HEK293 (cell line): ENCODE measurements at regions not wholly inside any gene's neighbourhood (a gene's known extent, or its start where the extent isn't known, plus 50 kb on each side); places are given as distances from the start of the nearest gene placed in this dataset.

ENCODE experiments used
- SP2 ChIP-seq: fragments of 450-650 bp; formaldehyde crosslinking; IDR thresholded peaks from 2 replicates; pipeline ENCODE4 v1.5.1; 2016; ENCODE audit warnings: missing biosample characterization, missing genetic modification characterization
- YY1 ChIP-seq: fragments of 450-650 bp; formaldehyde crosslinking; IDR thresholded peaks from 2 replicates; pipeline ENCODE4 v1.5.1; 2018; ENCODE audit warnings: missing biosample characterization, missing genetic modification characterization
- ZBTB7A ChIP-seq: fragments of 450-650 bp; formaldehyde crosslinking; IDR thresholded peaks from 2 replicates; pipeline ENCODE4 v1.5.1; 2016; ENCODE audit warnings: low read depth, missing biosample characterization, missing genetic modification characterization
- ZNF302 ChIP-seq: fragments of 450-650 bp; formaldehyde crosslinking; IDR thresholded peaks from 2 replicates; pipeline ENCODE4 v1.5.1; 2016; ENCODE audit warnings: missing biosample characterization, missing genetic modification characterization, low read depth
- ZNF426 ChIP-seq: fragments of 450-650 bp; formaldehyde crosslinking; IDR thresholded peaks from 2 replicates; pipeline ENCODE4 v1.5.1; 2017; ENCODE audit warnings: missing biosample characterization, missing genetic modification characterization, mild to moderate bottlenecking, inconsistent platforms, moderate library complexity
- ZNF561 ChIP-seq: fragments of 450-650 bp; IDR thresholded peaks from 2 replicates; pipeline ENCODE4 v1.5.1; 2018; ENCODE audit warnings: missing biosample characterization, missing genetic modification characterization, borderline replicate concordance
- ZNF777 ChIP-seq: fragments of 450-650 bp; formaldehyde crosslinking; IDR thresholded peaks from 2 replicates; pipeline ENCODE4 v1.5.1; 2017; ENCODE audit warnings: missing biosample characterization, missing genetic modification characterization, borderline replicate concordance
- TF ChIP-seq, protein P1 (sequence below): fragments of 450-650 bp; formaldehyde crosslinking; IDR thresholded peaks from 2 replicates; pipeline ENCODE4 v1.5.1; 2016; ENCODE audit warnings: missing biosample characterization, missing genetic modification characterization
- TF ChIP-seq, protein P2 (sequence below): fragments of 450-650 bp; formaldehyde crosslinking; conservative IDR thresholded peaks from 2 replicates; pipeline ENCODE4 v1.5.1; 2016; ENCODE audit warnings: low read depth, missing biosample characterization, missing genetic modification characterization
- TF ChIP-seq, protein P3 (sequence below): fragments of 450-650 bp; formaldehyde crosslinking; IDR thresholded peaks from 2 replicates; pipeline ENCODE4 v1.5.1; 2016; ENCODE audit warnings: missing biosample characterization, missing genetic modification characterization, low read depth
- TF ChIP-seq, protein P4 (sequence below): fragments of 450-650 bp; formaldehyde crosslinking; IDR thresholded peaks from 2 replicates; pipeline ENCODE4 v1.5.1; 2016; ENCODE audit warnings: missing biosample characterization, missing genetic modification characterization
- TF ChIP-seq, protein P5 (sequence below): fragments of 450-650 bp; formaldehyde crosslinking; IDR thresholded peaks from 2 replicates; pipeline ENCODE4 v1.5.1; 2016; ENCODE audit warnings: missing biosample characterization, missing genetic modification characterization, low read depth

DNA sequence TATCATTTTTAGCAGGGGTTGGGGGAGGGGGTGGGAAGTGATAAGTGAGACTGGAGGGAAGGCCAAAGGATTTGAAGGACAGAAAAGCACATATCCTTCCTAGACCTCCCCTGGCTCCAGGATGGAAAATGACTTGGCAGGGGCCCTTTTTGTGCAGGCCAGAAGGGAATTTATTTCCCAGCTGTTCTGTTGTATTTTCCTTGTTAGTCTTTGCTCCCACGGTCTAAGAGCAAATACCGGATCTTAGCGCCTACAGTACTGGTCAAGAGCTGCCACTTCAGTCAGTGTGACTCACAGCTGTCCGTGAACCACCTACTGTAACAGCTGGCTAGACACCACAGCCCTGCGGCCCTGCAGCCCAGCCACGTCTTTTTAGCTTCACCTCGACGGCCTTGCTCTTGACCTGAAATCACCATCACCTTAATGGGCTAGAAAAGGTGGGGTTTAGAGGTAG lies 51.0 kb upstream of the ERRFI1 start:
- TF ChIP-seq, protein P1, sequence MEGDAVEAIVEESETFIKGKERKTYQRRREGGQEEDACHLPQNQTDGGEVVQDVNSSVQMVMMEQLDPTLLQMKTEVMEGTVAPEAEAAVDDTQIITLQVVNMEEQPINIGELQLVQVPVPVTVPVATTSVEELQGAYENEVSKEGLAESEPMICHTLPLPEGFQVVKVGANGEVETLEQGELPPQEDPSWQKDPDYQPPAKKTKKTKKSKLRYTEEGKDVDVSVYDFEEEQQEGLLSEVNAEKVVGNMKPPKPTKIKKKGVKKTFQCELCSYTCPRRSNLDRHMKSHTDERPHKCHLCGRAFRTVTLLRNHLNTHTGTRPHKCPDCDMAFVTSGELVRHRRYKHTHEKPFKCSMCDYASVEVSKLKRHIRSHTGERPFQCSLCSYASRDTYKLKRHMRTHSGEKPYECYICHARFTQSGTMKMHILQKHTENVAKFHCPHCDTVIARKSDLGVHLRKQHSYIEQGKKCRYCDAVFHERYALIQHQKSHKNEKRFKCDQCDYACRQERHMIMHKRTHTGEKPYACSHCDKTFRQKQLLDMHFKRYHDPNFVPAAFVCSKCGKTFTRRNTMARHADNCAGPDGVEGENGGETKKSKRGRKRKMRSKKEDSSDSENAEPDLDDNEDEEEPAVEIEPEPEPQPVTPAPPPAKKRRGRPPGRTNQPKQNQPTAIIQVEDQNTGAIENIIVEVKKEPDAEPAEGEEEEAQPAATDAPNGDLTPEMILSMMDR = no peak
- TF ChIP-seq ZNF426 (tag by site-specific recombination) (no peak), YY1 (tag by site-specific recombination) (no peak), SP2 (tag by site-specific recombination) (no peak), ZNF302 (no peak), ZNF561 (tag by site-specific recombination) (no peak), ZNF777 (no peak), ZBTB7A (tag by site-specific recombination) (no peak)
- TF ChIP-seq, protein P2, sequence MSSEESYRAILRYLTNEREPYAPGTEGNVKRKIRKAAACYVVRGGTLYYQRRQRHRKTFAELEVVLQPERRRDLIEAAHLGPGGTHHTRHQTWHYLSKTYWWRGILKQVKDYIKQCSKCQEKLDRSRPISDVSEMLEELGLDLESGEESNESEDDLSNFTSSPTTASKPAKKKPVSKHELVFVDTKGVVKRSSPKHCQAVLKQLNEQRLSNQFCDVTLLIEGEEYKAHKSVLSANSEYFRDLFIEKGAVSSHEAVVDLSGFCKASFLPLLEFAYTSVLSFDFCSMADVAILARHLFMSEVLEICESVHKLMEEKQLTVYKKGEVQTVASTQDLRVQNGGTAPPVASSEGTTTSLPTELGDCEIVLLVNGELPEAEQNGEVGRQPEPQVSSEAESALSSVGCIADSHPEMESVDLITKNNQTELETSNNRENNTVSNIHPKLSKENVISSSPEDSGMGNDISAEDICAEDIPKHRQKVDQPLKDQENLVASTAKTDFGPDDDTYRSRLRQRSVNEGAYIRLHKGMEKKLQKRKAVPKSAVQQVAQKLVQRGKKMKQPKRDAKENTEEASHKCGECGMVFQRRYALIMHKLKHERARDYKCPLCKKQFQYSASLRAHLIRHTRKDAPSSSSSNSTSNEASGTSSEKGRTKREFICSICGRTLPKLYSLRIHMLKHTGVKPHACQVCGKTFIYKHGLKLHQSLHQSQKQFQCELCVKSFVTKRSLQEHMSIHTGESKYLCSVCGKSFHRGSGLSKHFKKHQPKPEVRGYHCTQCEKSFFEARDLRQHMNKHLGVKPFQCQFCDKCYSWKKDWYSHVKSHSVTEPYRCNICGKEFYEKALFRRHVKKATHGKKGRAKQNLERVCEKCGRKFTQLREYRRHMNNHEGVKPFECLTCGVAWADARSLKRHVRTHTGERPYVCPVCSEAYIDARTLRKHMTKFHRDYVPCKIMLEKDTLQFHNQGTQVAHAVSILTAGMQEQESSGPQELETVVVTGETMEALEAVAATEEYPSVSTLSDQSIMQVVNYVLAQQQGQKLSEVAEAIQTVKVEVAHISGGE (tag by site-specific recombination) = no peak
- TF ChIP-seq, protein P3, sequence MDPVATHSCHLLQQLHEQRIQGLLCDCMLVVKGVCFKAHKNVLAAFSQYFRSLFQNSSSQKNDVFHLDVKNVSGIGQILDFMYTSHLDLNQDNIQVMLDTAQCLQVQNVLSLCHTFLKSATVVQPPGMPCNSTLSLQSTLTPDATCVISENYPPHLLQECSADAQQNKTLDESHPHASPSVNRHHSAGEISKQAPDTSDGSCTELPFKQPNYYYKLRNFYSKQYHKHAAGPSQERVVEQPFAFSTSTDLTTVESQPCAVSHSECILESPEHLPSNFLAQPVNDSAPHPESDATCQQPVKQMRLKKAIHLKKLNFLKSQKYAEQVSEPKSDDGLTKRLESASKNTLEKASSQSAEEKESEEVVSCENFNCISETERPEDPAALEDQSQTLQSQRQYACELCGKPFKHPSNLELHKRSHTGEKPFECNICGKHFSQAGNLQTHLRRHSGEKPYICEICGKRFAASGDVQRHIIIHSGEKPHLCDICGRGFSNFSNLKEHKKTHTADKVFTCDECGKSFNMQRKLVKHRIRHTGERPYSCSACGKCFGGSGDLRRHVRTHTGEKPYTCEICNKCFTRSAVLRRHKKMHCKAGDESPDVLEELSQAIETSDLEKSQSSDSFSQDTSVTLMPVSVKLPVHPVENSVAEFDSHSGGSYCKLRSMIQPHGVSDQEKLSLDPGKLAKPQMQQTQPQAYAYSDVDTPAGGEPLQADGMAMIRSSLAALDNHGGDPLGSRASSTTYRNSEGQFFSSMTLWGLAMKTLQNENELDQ = no peak
- TF ChIP-seq, protein P4, sequence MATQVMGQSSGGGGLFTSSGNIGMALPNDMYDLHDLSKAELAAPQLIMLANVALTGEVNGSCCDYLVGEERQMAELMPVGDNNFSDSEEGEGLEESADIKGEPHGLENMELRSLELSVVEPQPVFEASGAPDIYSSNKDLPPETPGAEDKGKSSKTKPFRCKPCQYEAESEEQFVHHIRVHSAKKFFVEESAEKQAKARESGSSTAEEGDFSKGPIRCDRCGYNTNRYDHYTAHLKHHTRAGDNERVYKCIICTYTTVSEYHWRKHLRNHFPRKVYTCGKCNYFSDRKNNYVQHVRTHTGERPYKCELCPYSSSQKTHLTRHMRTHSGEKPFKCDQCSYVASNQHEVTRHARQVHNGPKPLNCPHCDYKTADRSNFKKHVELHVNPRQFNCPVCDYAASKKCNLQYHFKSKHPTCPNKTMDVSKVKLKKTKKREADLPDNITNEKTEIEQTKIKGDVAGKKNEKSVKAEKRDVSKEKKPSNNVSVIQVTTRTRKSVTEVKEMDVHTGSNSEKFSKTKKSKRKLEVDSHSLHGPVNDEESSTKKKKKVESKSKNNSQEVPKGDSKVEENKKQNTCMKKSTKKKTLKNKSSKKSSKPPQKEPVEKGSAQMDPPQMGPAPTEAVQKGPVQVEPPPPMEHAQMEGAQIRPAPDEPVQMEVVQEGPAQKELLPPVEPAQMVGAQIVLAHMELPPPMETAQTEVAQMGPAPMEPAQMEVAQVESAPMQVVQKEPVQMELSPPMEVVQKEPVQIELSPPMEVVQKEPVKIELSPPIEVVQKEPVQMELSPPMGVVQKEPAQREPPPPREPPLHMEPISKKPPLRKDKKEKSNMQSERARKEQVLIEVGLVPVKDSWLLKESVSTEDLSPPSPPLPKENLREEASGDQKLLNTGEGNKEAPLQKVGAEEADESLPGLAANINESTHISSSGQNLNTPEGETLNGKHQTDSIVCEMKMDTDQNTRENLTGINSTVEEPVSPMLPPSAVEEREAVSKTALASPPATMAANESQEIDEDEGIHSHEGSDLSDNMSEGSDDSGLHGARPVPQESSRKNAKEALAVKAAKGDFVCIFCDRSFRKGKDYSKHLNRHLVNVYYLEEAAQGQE = no peak
- TF ChIP-seq, protein P5, sequence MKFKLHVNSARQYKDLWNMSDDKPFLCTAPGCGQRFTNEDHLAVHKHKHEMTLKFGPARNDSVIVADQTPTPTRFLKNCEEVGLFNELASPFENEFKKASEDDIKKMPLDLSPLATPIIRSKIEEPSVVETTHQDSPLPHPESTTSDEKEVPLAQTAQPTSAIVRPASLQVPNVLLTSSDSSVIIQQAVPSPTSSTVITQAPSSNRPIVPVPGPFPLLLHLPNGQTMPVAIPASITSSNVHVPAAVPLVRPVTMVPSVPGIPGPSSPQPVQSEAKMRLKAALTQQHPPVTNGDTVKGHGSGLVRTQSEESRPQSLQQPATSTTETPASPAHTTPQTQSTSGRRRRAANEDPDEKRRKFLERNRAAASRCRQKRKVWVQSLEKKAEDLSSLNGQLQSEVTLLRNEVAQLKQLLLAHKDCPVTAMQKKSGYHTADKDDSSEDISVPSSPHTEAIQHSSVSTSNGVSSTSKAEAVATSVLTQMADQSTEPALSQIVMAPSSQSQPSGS = no peak
